Tibial artery (tissue), 4 donors: ENCODE measurements at regions not wholly inside any gene's neighbourhood (a gene's known extent, or its start where the extent isn't known, plus 50 kb on each side); places are given as distances from the start of the nearest gene placed in this dataset.

Source experiments
- DNase-seq, 2 donors: peaks; one replicate each; pipeline ENCODE4 v3.0.0-alpha.2; 2019
- H3K27ac ChIP-seq, 2 donors: fragments of 200-600 bp; sonication (generic) in 1 of 2; 1 replicate in 1 of 2; 2 replicates in 1 of 2; pipeline ENCODE4 v1.5.1; 2018 to 2019; ENCODE audit warnings: mild to moderate bottlenecking in 1 of 2
- H3K27me3 ChIP-seq, 2 donors: fragments of 200-600 bp; sonication (generic) in 1 of 2; one replicate each; pipeline versions ENCODE4 v1.5.1 to v1.6.0; 2016 to 2019
- H3K36me3 ChIP-seq, 3 donors: fragments of 200-600 bp; sonication (generic) in 2 of 3; one replicate each; pipeline ENCODE4 v1.5.1; 2016 to 2019; ENCODE audit warnings: mild to moderate bottlenecking in 2 of 3
- H3K4me1 ChIP-seq, 4 donors: fragments of 200-600 bp; sonication (generic) in 2 of 4; 1 replicate in 3 of 4; 2 replicates in 1 of 4; pipeline ENCODE4 v1.5.1; 2016 to 2019
- H3K4me3 ChIP-seq, 2 donors: fragments of 200-600 bp; sonication (generic) in 1 of 2; 1 replicate in 1 of 2; 2 replicates in 1 of 2; pipeline ENCODE4 v1.5.1; 2018 to 2019; ENCODE audit warnings: mild to moderate bottlenecking in 2 of 2
- H3K9me3 ChIP-seq, 3 donors: fragments of 200-600 bp; sonication (generic) in 1 of 3; one replicate each; pipeline ENCODE4 v1.5.1; 2016 to 2019
- CTCF ChIP-seq, 2 experiments: fragments of 200-600 bp in 1 of 2; fragments of 450-650 bp in 1 of 2; IDR thresholded peaks; one replicate each; pipeline ENCODE4 v1.5.1; 2017 to 2019; ENCODE audit warnings: antibody characterized with exemption in 2 of 2, mild to moderate bottlenecking in 1 of 2, moderate library complexity in 1 of 2
- intact Hi-C: fragments of 100-400 bp; cut with DNase I; formaldehyde crosslinking; loops from one replicate; pipeline ENCODE4 v1.15.0; 2023; ENCODE audit warnings: low total_unique reads

- Histone ChIP-seq H3K36me3 (no peaks in the 10 kb centered on the region), H3K9me3 (no peaks in the 10 kb centered on the region), H3K4me3 (no peak overlapping the region), H3K27me3 (no peaks in the 10 kb centered on the region), H3K27ac (no peak overlapping the region), H3K4me1 (no peaks in the 10 kb centered on the region)
- DNase-seq: no peak
- no peak for TF ChIP-seq CTCF (IDR thresholded peaks at IDR 0.05)
- intact Hi-C loops: no loop called here
Observed at GRCh38 chr5:28374492-28374967, 1336.1 kb upstream of the CDH9 start.

- DNase-seq: no peak
- no peak overlapping the region for H3K4me3 ChIP-seq
- intact Hi-C loops: no loop called here
- no peak for TF ChIP-seq CTCF (IDR thresholded peaks at IDR 0.05)
- H3K36me3 ChIP-seq: no peaks in the 10 kb centered on the region
- H3K9me3 ChIP-seq: no peaks in the 10 kb centered on the region
- H3K27me3 ChIP-seq: no peaks in the 10 kb centered on the region
- H3K4me1 ChIP-seq: no peaks in the 10 kb centered on the region
- H3K27ac ChIP-seq: no peak overlapping the region
Observed at GRCh38 chr5:28370896-28371295, 1332.5 kb upstream of the CDH9 start.

- intact Hi-C loops: no loop called here
- H3K4me3 ChIP-seq: no peak overlapping the region
- H3K36me3 ChIP-seq: no peaks in the 10 kb centered on the region
- H3K9me3 ChIP-seq: no peaks in the 10 kb centered on the region
- no peak for DNase-seq
- no peaks in the 10 kb centered on the region for H3K27me3 ChIP-seq
- H3K27ac ChIP-seq: no peak overlapping the region
- no peaks in the 10 kb centered on the region for H3K4me1 ChIP-seq
- TF ChIP-seq CTCF (IDR thresholded peaks at IDR 0.05): no peak
Observed at GRCh38 chr5:28369418-28369817, 1331.0 kb upstream of the CDH9 start.

GRCh38 chr5:28355831-28356230 is 1317.4 kb upstream of the CDH9 start:
- peaks cover 0 to 6% (median 0%) of the 10 kb centered on the region in 3 donors for H3K9me3 ChIP-seq
- no peaks in the 10 kb centered on the region for H3K4me1 ChIP-seq
- H3K36me3 ChIP-seq: no peaks in the 10 kb centered on the region
- TF ChIP-seq CTCF (IDR thresholded peaks at IDR 0.05): no peak
- no peaks in the 10 kb centered on the region for H3K27me3 ChIP-seq
- no peak for DNase-seq
- no peak overlapping the region for H3K4me3 ChIP-seq
- H3K27ac ChIP-seq: no peak overlapping the region
- intact Hi-C loops: no loop called here

GRCh38 chr5:28346696-28347095 is 1308.3 kb upstream of the CDH9 start:
- H3K36me3 ChIP-seq: no peaks in the 10 kb centered on the region
- TF ChIP-seq CTCF (IDR thresholded peaks at IDR 0.05): no peak
- no peaks in the 10 kb centered on the region for H3K27me3 ChIP-seq
- no peak overlapping the region for H3K4me3 ChIP-seq
- H3K27ac ChIP-seq: no peak overlapping the region
- DNase-seq: no peak
- H3K4me1 ChIP-seq: no peaks in the 10 kb centered on the region
- intact Hi-C loops: no loop called here
- H3K9me3 ChIP-seq: peaks cover 0 to 5% (median 0%) of the 10 kb centered on the region in 3 donors

GRCh38 chr5:28344836-28345433 is 1306.5 kb upstream of the CDH9 start:
- Histone ChIP-seq H3K27me3 (no peaks in the 10 kb centered on the region), H3K4me3 (no peak overlapping the region), H3K9me3 (no peaks in the 10 kb centered on the region), H3K27ac (no peak overlapping the region), H3K36me3 (no peaks in the 10 kb centered on the region), H3K4me1 (no peaks in the 10 kb centered on the region)
- peak; percentile 15 to 21 for TF ChIP-seq CTCF (IDR thresholded peaks at IDR 0.05)
- intact Hi-C loops: no loop called here
- DNase-seq: no peak
